Iris pigment epithelial cell (primary cell): ENCODE measurements at regions not wholly inside any gene's neighbourhood (a gene's known extent, or its start where the extent isn't known, plus 50 kb on each side); places are given as distances from the start of the nearest gene placed in this dataset.
"Not testable (repeated sequence)": the region's sequence is repeated elsewhere in the genome, so short reads cannot be mapped to it uniquely, and the experiment has no call there.

Experiments
- DNase-seq: peaks from one replicate; pipeline ENCODE4 v3.0.0-alpha.2; 2011; ENCODE audit warnings: low read depth

- DNase-seq, result no peak
Measured at GRCh38 chr10:130660266-130660665, 524.1 kb downstream of the GLRX3 start.

DNA sequence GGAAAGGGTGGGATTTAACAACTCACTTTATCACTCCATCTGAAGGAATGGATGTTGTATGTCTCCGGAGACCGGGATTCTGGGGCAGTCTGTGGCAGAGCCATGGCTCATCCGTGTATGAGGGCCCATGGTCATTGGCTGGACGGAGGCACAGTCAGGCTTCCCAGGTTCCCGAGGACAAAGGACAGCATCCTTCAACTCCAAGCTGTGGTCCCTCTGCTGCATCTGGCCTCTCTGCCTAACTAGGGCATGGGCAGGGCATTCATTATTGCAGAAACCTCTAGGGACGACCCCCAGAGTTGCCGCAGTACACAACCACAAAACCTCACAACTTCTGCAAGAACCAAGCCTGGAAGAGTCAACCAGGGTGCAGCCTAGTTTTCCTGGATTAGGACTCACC, 525.2 kb downstream of the GLRX3 start:
- DNase-seq, result no peak

DNA sequence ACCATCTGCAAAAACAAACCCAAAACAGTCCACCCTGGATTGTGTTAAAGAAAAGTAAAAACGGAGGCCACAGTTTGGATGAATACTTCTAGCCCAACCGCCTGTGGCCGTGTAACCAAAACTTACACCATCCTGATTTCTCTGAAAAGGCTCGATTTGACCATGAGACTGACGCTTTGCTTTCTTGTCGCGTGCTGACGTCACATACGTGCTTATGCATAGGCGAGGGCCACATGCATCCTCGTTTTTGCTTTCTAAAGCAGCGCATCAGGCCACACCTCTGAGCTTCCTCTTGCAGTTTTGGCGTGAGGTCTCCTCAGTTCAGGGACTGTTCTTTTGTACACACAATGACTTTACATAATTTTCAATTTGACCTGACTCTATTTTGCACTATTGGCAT, 526.6 kb downstream of the GLRX3 start:
- no peak for DNase-seq

- no peak for DNase-seq
Measured at GRCh38 chr10:130664526-130664925, 528.3 kb downstream of the GLRX3 start.

GRCh38 chr10:130666215-130666614, 530.0 kb downstream of the GLRX3 start:
- no peak for DNase-seq

DNA sequence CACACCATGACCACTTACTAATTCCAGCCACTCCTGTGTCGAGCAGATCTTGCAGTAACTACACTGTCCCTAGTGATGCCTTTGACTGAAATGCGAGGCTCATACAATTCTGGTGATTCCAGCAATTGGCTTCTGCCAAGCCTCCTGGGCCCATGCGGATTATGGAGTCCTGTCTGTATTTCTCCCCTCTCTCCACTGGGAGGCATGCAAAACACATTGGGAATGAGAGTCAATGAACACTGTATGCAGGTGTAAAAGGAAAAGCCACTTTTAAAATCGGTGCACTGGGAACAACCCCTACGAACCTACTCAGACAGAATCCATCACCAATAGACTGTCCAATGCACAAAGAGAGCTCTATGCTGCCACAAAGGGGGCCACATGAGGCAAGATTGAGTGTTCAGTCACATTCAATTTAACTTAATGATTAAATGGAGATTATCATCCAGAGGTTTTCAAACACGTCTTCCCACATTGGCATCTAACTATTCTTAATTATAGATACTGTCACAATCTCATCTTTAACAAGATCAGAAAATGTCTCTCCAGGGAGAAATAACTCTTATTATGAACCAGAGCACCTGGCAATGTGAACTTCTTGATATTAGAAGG, 550.6 kb downstream of the GLRX3 start:
- DNase-seq, result peak; percentile 5

DNA sequence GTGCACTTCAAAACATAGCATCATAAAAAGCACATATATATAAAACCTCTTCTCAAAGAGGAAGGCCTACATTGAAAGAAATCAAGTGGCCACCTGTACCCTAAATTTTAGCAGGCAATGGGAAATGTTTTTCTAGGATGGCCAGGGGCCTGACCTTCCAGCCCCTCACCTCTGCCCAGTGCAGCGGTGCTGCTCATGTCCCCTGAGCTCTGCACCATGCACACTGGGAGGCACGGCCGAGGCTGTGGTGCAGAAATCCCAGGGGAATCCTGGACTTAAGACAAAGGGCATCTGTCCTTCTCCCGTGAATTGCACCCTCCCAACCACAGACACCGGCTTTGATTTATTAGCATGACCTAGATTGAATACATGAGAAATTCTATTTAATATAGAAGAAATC, 551.4 kb downstream of the GLRX3 start:
- DNase-seq, result no peak

- DNase-seq, result no peak
Measured at GRCh38 chr10:130689743-130690626, 553.8 kb downstream of the GLRX3 start.

GRCh38 chr10:130691776-130692175, 555.6 kb downstream of the GLRX3 start:
- DNase-seq, result no peak

DNA sequence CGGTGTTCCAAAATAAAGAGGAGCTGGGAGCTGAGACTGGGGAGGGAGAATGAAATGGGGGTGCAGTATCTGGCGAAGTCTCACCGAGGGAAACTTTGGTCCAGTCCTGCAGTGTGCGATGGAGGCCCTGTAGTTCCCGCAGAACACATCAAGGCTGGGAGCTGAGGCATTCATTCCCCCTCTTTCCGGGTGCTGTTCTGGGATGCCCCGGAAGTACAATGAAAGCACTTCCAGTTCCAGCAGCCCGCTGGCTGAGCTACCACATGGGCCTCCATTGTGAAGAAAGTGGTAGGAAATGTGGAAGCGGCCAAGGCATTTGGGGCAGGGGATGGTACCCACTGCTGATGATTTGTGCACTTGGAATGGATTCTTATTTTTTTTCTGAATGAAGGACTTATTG, 560.7 kb downstream of the GLRX3 start:
- DNase-seq, result no peak

- no peak for DNase-seq
Measured at GRCh38 chr10:130707389-130707979, 571.3 kb downstream of the GLRX3 start.

GRCh38 chr10:130708465-130709070, 572.4 kb downstream of the GLRX3 start:
- no peak for DNase-seq

DNA sequence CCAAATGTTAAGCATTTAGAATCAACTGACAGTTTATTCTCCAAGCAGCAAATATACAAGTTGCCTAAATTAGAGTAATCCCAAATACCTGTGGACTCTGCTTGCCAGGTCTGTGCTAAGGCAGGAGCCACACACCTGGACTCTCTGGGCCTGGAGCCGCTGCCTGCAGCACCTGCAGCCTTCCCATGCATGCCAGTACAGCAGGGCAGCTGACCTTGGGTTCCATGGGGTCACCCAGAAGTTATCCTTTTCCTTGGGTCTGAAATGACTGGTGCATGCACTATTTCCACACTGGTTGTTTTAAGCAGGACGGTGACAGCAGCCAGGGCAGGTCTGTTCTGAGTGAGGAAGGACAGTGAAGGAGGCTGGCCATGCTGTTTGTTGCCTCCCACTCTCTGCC, 573.2 kb downstream of the GLRX3 start:
- DNase-seq, result no peak

DNA sequence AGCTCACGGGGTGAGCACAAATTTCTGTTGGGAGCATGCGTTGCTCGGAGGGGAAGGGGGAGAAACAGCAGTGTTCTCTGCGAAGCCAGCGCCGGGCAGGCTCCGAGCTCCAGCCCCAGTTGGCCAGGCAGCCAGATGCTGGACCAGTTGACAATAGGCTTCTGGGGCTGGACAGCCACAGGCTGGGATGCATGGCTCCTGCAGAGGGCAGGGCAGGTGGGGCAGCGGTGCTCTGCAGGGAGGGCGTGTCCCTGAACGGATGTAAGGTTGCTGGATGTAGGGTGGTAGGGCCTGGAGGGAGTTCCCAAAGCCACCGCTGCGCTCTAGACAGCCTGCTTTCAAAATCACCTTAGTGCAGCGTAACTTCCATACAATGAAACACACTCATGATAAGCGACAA, 574.9 kb downstream of the GLRX3 start:
- DNase-seq, result no peak

DNA sequence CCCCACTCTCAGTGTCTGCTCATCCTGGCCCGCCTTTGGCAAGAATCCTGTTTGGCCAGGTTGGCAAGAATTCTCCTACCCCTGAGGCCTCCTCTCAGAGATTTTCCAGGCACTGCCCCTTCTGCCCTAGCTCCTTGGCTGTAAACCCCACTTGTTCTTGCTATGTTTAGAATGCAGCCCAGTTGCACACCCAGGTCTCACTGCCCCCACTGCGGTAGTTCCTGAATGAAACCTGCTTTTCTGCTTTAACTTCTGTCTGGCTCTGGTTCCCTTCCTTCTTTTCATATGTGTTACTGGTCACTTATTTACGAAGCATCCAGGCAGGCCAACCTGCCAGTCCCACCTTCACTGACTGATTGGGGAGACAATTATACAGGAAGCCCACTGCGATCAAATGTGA, 576.9 kb downstream of the GLRX3 start:
- DNase-seq, result no peak

DNA sequence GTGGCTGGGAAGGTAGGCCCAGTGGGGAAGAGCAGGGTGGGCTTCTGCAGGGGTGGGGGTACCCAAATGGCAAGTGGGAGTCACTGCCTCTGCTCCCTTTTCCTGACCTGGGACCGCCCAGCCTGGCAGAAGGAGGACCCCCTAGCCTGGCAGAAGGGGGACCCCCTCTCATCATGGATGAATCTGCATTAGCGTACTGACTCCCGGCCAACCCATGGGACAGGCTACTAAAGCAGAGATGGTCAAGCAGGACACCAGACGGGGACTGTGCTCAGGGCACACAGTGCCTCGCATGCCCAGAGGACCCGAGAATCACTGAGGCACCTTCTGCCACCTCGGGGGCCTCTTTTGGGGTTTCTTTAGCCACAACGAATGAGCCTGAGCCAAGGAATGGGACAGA, 577.5 kb downstream of the GLRX3 start:
- DNase-seq, result no peak

DNA sequence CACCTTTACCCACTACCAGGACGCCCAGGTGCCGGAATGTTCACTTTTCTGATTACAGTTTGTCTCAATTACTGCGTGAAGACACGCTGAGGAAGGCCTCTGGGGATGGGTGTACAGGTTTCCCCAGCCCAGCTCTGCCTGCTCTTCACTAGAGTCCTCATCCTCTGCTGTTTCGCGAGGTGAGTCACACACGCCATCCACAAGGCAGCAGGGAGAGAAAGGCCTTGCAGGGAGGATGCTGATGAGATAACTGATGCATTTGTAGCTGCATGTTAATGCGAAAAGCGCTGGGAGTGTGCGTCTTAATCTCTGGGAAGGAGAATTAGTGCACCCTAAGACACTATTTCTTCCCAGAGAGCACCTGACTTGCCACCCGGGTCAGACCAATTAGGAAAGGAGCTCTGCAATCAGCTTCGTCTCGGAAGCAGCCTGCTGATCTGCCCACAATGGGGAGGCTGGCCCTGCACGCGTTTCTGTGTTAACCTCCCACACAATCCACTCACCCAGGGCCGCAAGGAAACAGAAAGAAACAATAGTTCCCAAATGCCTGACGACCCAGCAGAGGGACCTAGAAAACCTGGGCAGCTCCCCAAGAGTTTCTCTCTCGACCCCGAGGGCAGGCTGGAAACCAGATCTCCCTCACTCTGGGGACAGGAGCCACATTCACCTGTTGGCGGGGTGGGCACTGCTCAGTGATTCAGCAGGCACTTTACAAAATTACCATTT, 578.7 kb downstream of the GLRX3 start:
- no peak for DNase-seq

DNA sequence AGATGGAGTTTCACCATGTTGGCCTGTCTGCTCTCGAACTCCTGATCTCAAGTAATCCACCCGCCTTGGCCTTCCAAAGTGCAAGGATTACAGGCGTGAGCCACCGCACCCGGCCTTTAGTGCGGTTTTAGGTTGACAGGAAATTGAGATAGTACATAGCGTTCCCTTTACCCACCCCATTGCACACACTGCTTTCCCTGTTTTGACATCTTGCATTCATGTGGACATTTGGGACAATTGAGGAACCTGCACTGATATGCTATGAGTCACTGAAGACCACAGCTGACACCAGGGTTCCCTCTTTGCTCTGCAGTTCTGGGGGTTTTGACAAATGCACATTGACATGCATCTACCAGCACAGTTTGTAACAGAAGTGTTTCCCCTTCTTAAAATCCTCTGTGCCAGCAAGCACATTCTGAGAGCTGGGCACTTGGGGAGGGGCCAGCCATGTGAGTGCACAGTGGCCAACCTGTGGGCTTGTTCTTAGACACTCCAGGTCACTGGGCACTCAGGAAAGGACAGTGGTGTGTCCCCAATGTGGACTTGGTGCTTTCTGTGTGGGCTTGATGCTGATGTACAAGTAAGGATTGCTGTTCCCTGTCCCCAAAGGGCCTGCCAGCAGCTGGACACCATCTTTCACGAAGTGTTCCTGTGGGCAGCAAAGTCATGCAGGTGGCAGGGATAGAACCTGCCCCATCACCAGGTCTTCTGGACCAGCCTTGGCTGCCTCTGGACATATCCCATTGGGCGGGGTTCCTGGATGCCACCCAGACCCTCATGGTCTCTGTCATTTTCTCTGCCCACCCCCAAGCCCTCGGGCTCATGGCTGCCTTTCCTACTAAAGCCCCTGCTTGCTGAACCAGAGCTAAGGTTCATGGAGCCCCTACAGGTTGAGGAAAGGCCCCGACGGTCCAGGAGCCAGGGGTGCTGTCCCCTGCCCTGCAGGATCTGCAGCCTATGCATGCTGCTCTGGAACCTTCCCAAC, 579.8 kb downstream of the GLRX3 start:
- no peak for DNase-seq

DNA sequence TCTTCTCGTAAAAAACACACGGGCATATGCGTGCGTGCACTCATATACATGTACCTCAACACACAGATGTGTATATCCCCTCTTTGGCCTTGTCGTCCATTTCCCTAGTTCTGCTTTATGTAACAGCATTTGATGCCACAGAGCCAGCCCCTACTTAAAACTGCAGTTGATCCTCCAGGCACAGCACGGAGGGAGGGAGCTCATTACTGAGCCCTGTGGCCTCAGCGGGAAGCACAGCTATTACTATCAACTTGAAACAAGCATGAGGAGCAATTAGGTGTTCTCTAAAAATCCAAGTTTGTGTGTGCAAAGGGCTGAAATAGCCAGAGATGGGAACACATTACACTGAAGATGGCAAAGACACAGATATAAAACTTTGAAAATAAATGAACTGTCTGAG, 580.9 kb downstream of the GLRX3 start:
- DNase-seq, result no peak

- not testable (repeated sequence) for DNase-seq
Measured at GRCh38 chr10:130718744-130719447, 582.7 kb downstream of the GLRX3 start.

- DNase-seq, result no peak
Measured at GRCh38 chr10:130719448-130719752, 583.2 kb downstream of the GLRX3 start.
